DOHH2 (cell line): ENCODE measurements at regions not wholly inside any gene's neighbourhood (a gene's known extent, or its start where the extent isn't known, plus 50 kb on each side); places are given as distances from the start of the nearest gene placed in this dataset.
"Not testable (repeated sequence)": the region's sequence is repeated elsewhere in the genome, so short reads cannot be mapped to it uniquely, and the experiment has no call there.

Experiments
- H3F3A ChIP-seq: fragments of 200-600 bp; sonication (generic), shearing (Covaris generic); 2 replicates; pipeline ENCODE4 v1.6.0; 2016; ENCODE audit warnings: antibody characterized with exemption, mild to moderate bottlenecking; ENCODE audit not compliant: control insufficient read depth, insufficient read depth
- H3K27ac ChIP-seq: fragments of 200-600 bp; sonication (generic); 2 replicates; pipeline ENCODE4 v1.5.1; 2014; ENCODE audit warnings: low read depth, mild to moderate bottlenecking, low read length, moderate library complexity
- H3K27me3 ChIP-seq: fragments of 200-600 bp; sonication (generic); 2 replicates; pipeline ENCODE4 v1.6.1; 2014; ENCODE audit warnings: mild to moderate bottlenecking, low read length, mixed read lengths; ENCODE audit not compliant: control insufficient read depth
- H3K36me3 ChIP-seq: fragments of 200-600 bp; sonication (generic); 2 replicates; pipeline ENCODE4 v1.6.1; 2014; ENCODE audit warnings: mild to moderate bottlenecking, low read length, moderate library complexity, mixed read lengths; ENCODE audit not compliant: control insufficient read depth
- H3K4me1 ChIP-seq: fragments of 200-600 bp; sonication (generic); 2 replicates; pipeline ENCODE4 v1.6.1; 2014; ENCODE audit warnings: mild to moderate bottlenecking, low read length, mixed read lengths; ENCODE audit not compliant: control insufficient read depth
- H3K4me2 ChIP-seq: fragments of 200-600 bp; sonication (generic); 2 replicates; pipeline ENCODE4 v1.6.0; 2014; ENCODE audit warnings: mild to moderate bottlenecking, low read length, moderate library complexity
- H3K4me3 ChIP-seq: fragments of 200-600 bp; sonication (generic); 2 replicates; pipeline ENCODE4 v1.5.1; 2014; ENCODE audit warnings: mild to moderate bottlenecking, low read length, mixed read lengths
- H3K79me2 ChIP-seq: fragments of 200-600 bp; sonication (generic); 2 replicates; pipeline ENCODE4 v1.6.1; 2014; ENCODE audit warnings: mild to moderate bottlenecking, low read length, mixed read lengths; ENCODE audit not compliant: control insufficient read depth
- H3K9me2 ChIP-seq: fragments of 200-600 bp; sonication (generic); replicated peaks from 2 replicates; pipeline ENCODE4 v1.6.1; 2014; ENCODE audit warnings: mild to moderate bottlenecking, low read length, mixed read lengths; ENCODE audit not compliant: control insufficient read depth
- H3K9me3 ChIP-seq: fragments of 200-600 bp; sonication (generic); 2 replicates; pipeline ENCODE4 v1.6.1; 2014; ENCODE audit warnings: antibody characterized with exemption, low read length, mixed read lengths; ENCODE audit not compliant: control insufficient read depth, insufficient read depth
- H4K20me1 ChIP-seq: fragments of 200-600 bp; sonication (generic); 2 replicates; pipeline ENCODE4 v1.6.0; 2014; ENCODE audit warnings: low read depth, mild to moderate bottlenecking, antibody characterized with exemption, low read length, moderate library complexity; ENCODE audit not compliant: control insufficient read depth, insufficient read depth
- EZH2phosphoT487 ChIP-seq: fragments of 200-600 bp; sonication (generic); IDR thresholded peaks from 2 replicates; pipeline ENCODE4 v1.6.1; 2017; ENCODE audit warnings: borderline replicate concordance, mild to moderate bottlenecking, antibody characterized with exemption, low read length, moderate library complexity, mixed read lengths
- TF ChIP-seq, protein P1 (sequence below): fragments of 200-600 bp; sonication (generic); IDR thresholded peaks from one replicate; pipeline ENCODE4 v1.5.1; 2014; ENCODE audit warnings: antibody characterized with exemption, mild to moderate bottlenecking, low read depth, low read length; ENCODE audit not compliant: poor library complexity, severe bottlenecking

- TF ChIP-seq EZH2phosphoT487: no peak
- TF ChIP-seq, protein P1, sequence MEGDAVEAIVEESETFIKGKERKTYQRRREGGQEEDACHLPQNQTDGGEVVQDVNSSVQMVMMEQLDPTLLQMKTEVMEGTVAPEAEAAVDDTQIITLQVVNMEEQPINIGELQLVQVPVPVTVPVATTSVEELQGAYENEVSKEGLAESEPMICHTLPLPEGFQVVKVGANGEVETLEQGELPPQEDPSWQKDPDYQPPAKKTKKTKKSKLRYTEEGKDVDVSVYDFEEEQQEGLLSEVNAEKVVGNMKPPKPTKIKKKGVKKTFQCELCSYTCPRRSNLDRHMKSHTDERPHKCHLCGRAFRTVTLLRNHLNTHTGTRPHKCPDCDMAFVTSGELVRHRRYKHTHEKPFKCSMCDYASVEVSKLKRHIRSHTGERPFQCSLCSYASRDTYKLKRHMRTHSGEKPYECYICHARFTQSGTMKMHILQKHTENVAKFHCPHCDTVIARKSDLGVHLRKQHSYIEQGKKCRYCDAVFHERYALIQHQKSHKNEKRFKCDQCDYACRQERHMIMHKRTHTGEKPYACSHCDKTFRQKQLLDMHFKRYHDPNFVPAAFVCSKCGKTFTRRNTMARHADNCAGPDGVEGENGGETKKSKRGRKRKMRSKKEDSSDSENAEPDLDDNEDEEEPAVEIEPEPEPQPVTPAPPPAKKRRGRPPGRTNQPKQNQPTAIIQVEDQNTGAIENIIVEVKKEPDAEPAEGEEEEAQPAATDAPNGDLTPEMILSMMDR: no peak
- no peak overlapping the region for H3K27ac ChIP-seq
- no peak overlapping the region for H3K4me3 ChIP-seq
- H3K9me2 ChIP-seq: no peaks in the 10 kb centered on the region; the same call in 1 of the 2 replicates
- no peaks in the 10 kb centered on the region for H3K9me3 ChIP-seq
- no peaks in the 10 kb centered on the region for H3K4me1 ChIP-seq
- no peaks in the 10 kb centered on the region for H3K79me2 ChIP-seq
- H3K27me3 ChIP-seq: no peaks in the 10 kb centered on the region
- no peaks in the 10 kb centered on the region for H4K20me1 ChIP-seq
- no peaks in the 10 kb centered on the region for H3F3A ChIP-seq
- no peak overlapping the region for H3K4me2 ChIP-seq
- no peaks in the 10 kb centered on the region for H3K36me3 ChIP-seq
These were observed 110.8 kb upstream of the ATP8A1 start for GRCh38 chr4:42767669-42768068.

DNA sequence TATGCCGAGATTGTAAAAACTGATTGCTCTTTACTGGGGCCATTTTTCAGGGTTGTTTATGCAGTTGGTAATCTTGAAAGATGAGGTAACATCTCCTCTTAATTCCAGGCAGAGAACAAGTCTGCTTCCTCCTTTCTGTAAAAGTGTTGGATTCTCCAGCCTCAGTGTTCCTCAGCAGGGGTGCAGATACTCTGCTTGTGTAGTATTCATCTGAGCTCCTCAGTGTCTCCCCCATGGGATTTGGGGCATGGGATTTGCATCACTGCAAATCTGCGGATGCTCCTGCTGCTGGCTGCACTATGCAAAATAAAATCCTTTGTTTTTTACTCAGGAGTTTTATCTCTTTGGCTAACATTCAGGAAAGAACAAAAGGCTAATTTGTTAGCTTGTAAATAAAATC, 104.9 kb upstream of the ATP8A1 start:
- no peak for TF ChIP-seq EZH2phosphoT487
- TF ChIP-seq, protein P1: no peak
- Histone ChIP-seq H3K27me3 (no peaks in the 10 kb centered on the region), H3K4me2 (no peak overlapping the region), H3K79me2 (no peaks in the 10 kb centered on the region), H3F3A (no peaks in the 10 kb centered on the region), H4K20me1 (no peaks in the 10 kb centered on the region), H3K4me1 (no peaks in the 10 kb centered on the region), H3K4me3 (no peak overlapping the region), H3K36me3 (no peaks in the 10 kb centered on the region), H3K9me2 (no peaks in the 10 kb centered on the region), H3K9me3 (no peaks in the 10 kb centered on the region), H3K27ac (no peak overlapping the region)

DNA sequence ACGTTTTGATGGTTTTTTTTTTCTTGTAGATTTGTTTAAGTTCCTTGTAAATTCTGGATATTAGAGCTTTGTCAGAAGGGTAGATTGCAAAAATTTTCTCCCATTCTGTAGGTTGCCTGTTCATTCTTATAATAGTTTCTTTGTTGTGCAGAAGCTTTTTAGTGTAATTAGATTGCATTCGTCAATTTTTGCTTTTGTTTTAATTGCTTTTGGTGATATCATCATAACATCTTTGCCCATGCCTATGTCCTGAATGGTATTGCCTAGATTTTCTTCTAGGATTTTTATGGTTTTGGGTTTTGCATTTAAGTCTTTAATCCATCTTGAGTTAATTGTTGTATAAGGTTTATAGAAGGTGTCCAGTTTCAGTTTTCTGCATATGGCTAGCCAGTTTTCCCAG, 98.1 kb upstream of the ATP8A1 start:
- H3K9me2 ChIP-seq, H3K4me1 ChIP-seq, H3K27me3 ChIP-seq, H3K9me3 ChIP-seq, H3F3A ChIP-seq, H4K20me1 ChIP-seq, H3K4me3 ChIP-seq, H3K36me3 ChIP-seq, H3K4me2 ChIP-seq, H3K79me2 ChIP-seq, H3K27ac ChIP-seq: not testable (repeated sequence)

GRCh38 chr4:42751587-42751986, 94.7 kb upstream of the ATP8A1 start:
- H3K9me3 ChIP-seq: no peaks in the 10 kb centered on the region
- no peak overlapping the region for H3K4me3 ChIP-seq
- no peaks in the 10 kb centered on the region for H3K36me3 ChIP-seq
- no peaks in the 10 kb centered on the region for H3F3A ChIP-seq
- H4K20me1 ChIP-seq: no peaks in the 10 kb centered on the region
- no peaks in the 10 kb centered on the region for H3K4me1 ChIP-seq
- H3K27me3 ChIP-seq: no peaks in the 10 kb centered on the region; the same call in 1 of the 2 replicates
- TF ChIP-seq, protein P1: no peak
- no peak for TF ChIP-seq EZH2phosphoT487
- H3K79me2 ChIP-seq: no peaks in the 10 kb centered on the region
- no peaks in the 10 kb centered on the region for H3K9me2 ChIP-seq
- no peak overlapping the region for H3K4me2 ChIP-seq
- H3K27ac ChIP-seq: no peak overlapping the region
